Ovary (tissue), 7 donors: ENCODE measurements at regions not wholly inside any gene's neighbourhood (a gene's known extent, or its start where the extent isn't known, plus 50 kb on each side); places are given as distances from the start of the nearest gene placed in this dataset.

ENCODE experiments used
- DNase-seq, 5 donors: peaks; one replicate each; pipeline ENCODE4 v3.0.0-alpha.2; 2019 to 2020
- H3K27ac ChIP-seq, 2 donors: fragments of 200-600 bp; one replicate each; pipeline versions ENCODE4 v1.5.1 to v1.8.0; 2019 to 2022
- H3K27me3 ChIP-seq: fragments of 200-600 bp; one replicate; pipeline ENCODE4 v1.8.0; 2022
- H3K36me3 ChIP-seq: fragments of 200-600 bp; sonication (generic); one replicate; pipeline ENCODE4 v1.5.1; 2019
- H3K4me1 ChIP-seq: one replicate; pipeline ENCODE4 v1.8.1; 2013; ENCODE audit warnings: mild to moderate bottlenecking, moderate library complexity; ENCODE audit not compliant: insufficient read depth
- H3K4me3 ChIP-seq: fragments of 200-600 bp; sonication (generic); one replicate; pipeline ENCODE4 v1.5.1; 2017
- H3K9me3 ChIP-seq, 2 donors: fragments of 200-600 bp in 1 of 2; sonication (generic) in 1 of 2; one replicate each; pipeline versions ENCODE4 v1.5.1 to v1.8.1; 2013 to 2019; ENCODE audit warnings: mild to moderate bottlenecking in 1 of 2, moderate library complexity in 1 of 2
- EP300 ChIP-seq: sonication (generic); formaldehyde crosslinking; IDR thresholded peaks from one replicate; pipeline ENCODE4 v1.6.1; 2017; ENCODE audit warnings: antibody characterized with exemption
- POLR2A ChIP-seq: fragments of 450-650 bp; IDR thresholded peaks from one replicate; pipeline ENCODE4 v1.6.1; 2017; ENCODE audit warnings: antibody characterized with exemption, mild to moderate bottlenecking, moderate library complexity
- WGBS, 3 donors: extraction: QIAGEN DNeasy Blood & Tissue Kit in 1 of 3; methylation state at CpG; one replicate each; pipeline versions ENCODE4 v1.1.5 to v1.1.7; 2013 to 2017; 5-methylcytosine and 5-hydroxymethylcytosine counted together
- intact Hi-C, 4 donors: fragments of 100-400 bp; cut with DNase I; formaldehyde crosslinking; loops; one replicate each; pipeline versions ENCODE4 v1.11.0 to v1.15.1; 2022 to 2023
- TF ChIP-seq, protein P1 (sequence below), 3 donors: fragments of 450-650 bp in 2 of 3; fragments of 200-600 bp in 1 of 3; IDR thresholded peaks; one replicate each; pipeline versions ENCODE4 v1.5.1 to v1.8.0; 2016 to 2022; ENCODE audit warnings: antibody characterized with exemption in 3 of 3, mild to moderate bottlenecking in 1 of 3
- donor health status: DM: no; HTN: no; CAD: no; lungs with moderate emphysema.
- donor health status: DM: no; HTN: no; CAD: no.
- donor health status: Bipolar disorder and iron deficiency.
- donor health status: DM: no; HTN: no; CAD: no.
- donor health status: DM: yes; HTN: yes; CAD: no.

DNA sequence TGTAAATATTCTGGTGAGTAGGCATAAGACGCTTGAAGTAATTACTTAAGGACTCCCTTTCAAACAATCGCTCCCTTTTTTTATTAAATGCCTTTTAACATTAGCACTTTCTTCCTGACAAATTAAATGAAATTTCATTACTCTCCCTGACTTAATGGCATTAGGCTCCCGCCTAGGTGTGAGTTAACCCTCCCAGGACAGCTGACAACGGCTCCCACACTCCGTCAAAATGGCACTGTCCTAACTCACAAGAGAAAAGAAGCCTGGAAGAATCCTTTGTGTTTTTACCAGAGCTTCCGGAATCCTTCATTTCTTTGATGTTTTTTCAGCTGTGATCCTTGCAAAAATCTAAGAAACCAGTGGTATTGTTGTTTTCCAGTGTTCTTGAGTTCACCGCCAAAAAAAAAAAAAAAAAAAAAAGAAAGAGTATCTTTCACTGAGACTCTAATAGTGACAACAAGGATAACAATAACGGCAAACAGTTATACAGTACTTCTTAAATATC, 861.0 kb upstream of the NR2F2 start:
- Histone ChIP-seq H3K4me1 (peaks cover 9% of the 10 kb centered on the region), H3K36me3 (no peaks in the 10 kb centered on the region), H3K4me3 (no peak overlapping the region), H3K9me3 (no peaks in the 10 kb centered on the region), H3K27ac (peak overlapping the region in 1 of 2 donors; percentile 77), H3K27me3 (no peaks in the 10 kb centered on the region)
- no peak for DNase-seq
- WGBS, 3 donors, result 8 to 23% (median 8%) methylated on average over 8 of the region's 8 CpGs
- intact Hi-C loops, result loop anchor here in 3 of 4 donors (5.0 to 10.0 kb wide), 6 partner anchors 135 to 873 kb away; no protein-coding TSS in a partner anchor
- TF ChIP-seq, protein P1, sequence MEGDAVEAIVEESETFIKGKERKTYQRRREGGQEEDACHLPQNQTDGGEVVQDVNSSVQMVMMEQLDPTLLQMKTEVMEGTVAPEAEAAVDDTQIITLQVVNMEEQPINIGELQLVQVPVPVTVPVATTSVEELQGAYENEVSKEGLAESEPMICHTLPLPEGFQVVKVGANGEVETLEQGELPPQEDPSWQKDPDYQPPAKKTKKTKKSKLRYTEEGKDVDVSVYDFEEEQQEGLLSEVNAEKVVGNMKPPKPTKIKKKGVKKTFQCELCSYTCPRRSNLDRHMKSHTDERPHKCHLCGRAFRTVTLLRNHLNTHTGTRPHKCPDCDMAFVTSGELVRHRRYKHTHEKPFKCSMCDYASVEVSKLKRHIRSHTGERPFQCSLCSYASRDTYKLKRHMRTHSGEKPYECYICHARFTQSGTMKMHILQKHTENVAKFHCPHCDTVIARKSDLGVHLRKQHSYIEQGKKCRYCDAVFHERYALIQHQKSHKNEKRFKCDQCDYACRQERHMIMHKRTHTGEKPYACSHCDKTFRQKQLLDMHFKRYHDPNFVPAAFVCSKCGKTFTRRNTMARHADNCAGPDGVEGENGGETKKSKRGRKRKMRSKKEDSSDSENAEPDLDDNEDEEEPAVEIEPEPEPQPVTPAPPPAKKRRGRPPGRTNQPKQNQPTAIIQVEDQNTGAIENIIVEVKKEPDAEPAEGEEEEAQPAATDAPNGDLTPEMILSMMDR (IDR thresholded peaks at IDR 0.05), result no peak
- TF ChIP-seq EP300 (no peak), POLR2A (no peak)

DNA sequence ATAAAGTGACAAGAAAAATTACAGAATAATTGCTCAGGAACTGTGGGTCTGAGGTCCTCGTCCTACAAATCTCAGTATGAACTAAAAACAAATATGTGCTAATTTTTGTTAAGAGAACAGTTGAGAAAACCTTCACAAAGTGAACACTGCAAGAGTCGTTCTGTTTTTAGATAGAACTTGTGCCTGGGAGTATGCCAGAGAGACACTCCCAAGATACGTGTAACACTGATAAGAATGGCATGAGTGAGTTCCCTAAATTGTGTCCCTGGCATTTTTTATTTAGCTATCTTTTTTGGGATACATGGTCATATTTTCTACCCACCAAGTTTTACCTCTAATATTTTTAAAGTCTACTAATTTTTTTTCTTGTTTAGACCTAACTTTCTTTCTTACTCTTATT, 860.0 kb upstream of the NR2F2 start:
- H3K36me3 ChIP-seq, result no peaks in the 10 kb centered on the region
- 4 to 13% (median 6%) methylated on average over 3 of the region's 3 CpGs for WGBS, 3 donors
- TF ChIP-seq EP300, result no peak
- no peak for TF ChIP-seq POLR2A
- TF ChIP-seq, protein P1 (IDR thresholded peaks at IDR 0.05), result no peak
- H3K27ac ChIP-seq, result peak overlapping the region in 1 of 2 donors; percentile 77
- H3K9me3 ChIP-seq, result no peaks in the 10 kb centered on the region
- peak in 1 of 5 donors; percentile 41 for DNase-seq
- no peak overlapping the region for H3K4me3 ChIP-seq
- H3K27me3 ChIP-seq, result no peaks in the 10 kb centered on the region
- H3K4me1 ChIP-seq, result peaks cover 12% of the 10 kb centered on the region
- intact Hi-C loops, result loop anchor here in 2 of 4 donors (10.0 kb wide), 2 partner anchors 404 to 864 kb away; partner anchors contain the start of gene NR2F2 (in 1 of the 2)

DNA sequence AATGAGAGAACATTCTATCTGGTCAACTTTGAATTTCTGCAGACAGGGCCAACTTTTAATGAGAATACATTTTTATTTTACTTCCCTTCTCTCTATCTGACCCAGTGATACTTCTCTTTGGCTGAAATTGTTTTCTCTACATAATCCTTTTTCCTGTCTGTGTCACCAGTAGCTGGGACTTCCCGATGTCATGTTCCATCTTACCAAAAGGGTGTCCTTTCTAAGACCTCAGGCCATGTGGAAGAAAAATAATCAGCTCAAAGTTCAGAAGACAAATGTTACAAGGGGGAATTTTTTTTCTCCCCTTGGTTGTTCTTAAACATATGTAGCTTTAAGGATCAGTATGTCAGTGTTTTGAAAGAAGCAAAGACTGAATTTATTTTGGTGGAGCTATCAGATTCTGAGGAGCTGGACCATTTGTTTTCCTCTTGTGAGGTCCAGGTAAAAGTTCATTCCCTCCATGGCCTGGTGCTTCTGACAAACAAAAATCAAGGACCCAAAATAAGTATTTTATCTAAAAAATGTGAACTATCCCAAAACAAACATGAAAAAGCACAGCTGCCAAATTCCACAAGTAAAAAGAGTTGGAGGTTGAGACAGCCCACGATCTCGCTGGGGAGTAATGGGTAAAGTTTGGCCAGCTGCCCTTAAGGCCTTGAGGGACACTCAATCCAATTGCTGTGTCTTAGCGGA, 859.4 kb upstream of the NR2F2 start:
- no peak for TF ChIP-seq EP300
- TF ChIP-seq, protein P1 (IDR thresholded peaks at IDR 0.05), result no peak
- no peak for TF ChIP-seq POLR2A
- H3K27me3 ChIP-seq, result no peaks in the 10 kb centered on the region
- 4 to 16% (median 4%) methylated on average over 4 of the region's 4 CpGs for WGBS, 3 donors
- H3K4me1 ChIP-seq, result peaks cover 12% of the 10 kb centered on the region
- H3K36me3 ChIP-seq, result no peaks in the 10 kb centered on the region
- no peak overlapping the region for H3K4me3 ChIP-seq
- no peaks in the 10 kb centered on the region for H3K9me3 ChIP-seq
- intact Hi-C loops, result loop anchor here in 2 of 4 donors (10.0 kb wide), 2 partner anchors 404 to 864 kb away; partner anchors contain the start of gene NR2F2 (in 1 of the 2)
- H3K27ac ChIP-seq, result peak overlapping the region; percentile 26 to 77
- DNase-seq, result peak in 3 of 5 donors; percentile 58 to 67 (median 63)

DNA sequence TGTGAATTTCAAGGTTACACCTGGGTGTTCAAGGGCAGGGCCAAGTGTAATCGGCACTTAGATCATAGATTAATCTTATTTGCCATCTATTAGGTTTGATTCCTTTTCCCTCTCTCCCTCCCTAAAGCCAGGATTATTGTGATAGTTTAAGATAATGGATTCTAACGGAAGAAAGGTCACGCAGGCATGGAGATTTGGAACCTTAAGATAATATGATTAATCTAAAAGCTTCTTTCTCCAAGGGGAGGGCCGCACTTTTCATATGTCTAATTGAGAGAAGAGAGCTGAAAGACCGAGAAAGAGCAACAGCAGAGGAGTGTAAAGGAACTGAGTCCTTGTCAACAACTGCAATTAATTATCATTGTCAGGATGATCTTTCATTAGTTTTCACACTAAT, 858.8 kb upstream of the NR2F2 start:
- WGBS, 3 donors, result 16 to 25% (median 20%) methylated on average over 5 of the region's 5 CpGs
- H3K4me1 ChIP-seq, result peaks cover 12% of the 10 kb centered on the region
- H3K27me3 ChIP-seq, result no peaks in the 10 kb centered on the region
- intact Hi-C loops, result loop anchor here in 2 of 4 donors (10.0 kb wide), 2 partner anchors 403 to 863 kb away; partner anchors contain the start of gene NR2F2 (in 1 of the 2)
- no peaks in the 10 kb centered on the region for H3K36me3 ChIP-seq
- H3K4me3 ChIP-seq, result no peak overlapping the region
- H3K27ac ChIP-seq, result peak overlapping the region; percentile 26 to 77
- TF ChIP-seq EP300 (no peak), POLR2A (no peak)
- TF ChIP-seq, protein P1 (IDR thresholded peaks at IDR 0.05), result no peak
- no peaks in the 10 kb centered on the region for H3K9me3 ChIP-seq
- no peak for DNase-seq
